SK-N-SH (cell line): ENCODE measurements at regions not wholly inside any gene's neighbourhood (a gene's known extent, or its start where the extent isn't known, plus 50 kb on each side); places are given as distances from the start of the nearest gene placed in this dataset.

Source experiments
- CTCF ChIA-PET: fragments of 300-600, 350-600 bp; formaldehyde crosslinking; extraction: SDS; loops from one replicate; lab custom pipeline; 2021; lab: Yijun Ruan, JAX
- POLR2A ChIA-PET: fragments of 350-600 bp; sonication (Branson Sonifier 250); formaldehyde crosslinking; extraction: SDS; loops from one replicate; lab custom pipeline; 2020; ENCODE audit warnings: antibody characterized with exemption, inconsistent platforms; lab: Yijun Ruan, JAX
- DNase-seq: peaks from one replicate; pipeline ENCODE4 v3.0.0; 2012
- H2AFZ ChIP-seq: fragments of 200-600 bp; sonication (generic); 2 replicates; pipeline ENCODE4 v1.8.1; 2016; ENCODE audit warnings: antibody characterized with exemption, mild to moderate bottlenecking, low read depth
- H3F3A ChIP-seq: fragments of 200-600 bp; sonication (generic); replicated peaks from 2 replicates; pipeline ENCODE3; 2016; ENCODE audit warnings: antibody characterized with exemption, mild to moderate bottlenecking; ENCODE audit not compliant: insufficient read depth
- H3K27ac ChIP-seq, 2 experiments: fragments of 200-500 bp in 1 of 2; fragments of 200-600 bp in 1 of 2; sonication (Bioruptor generic) in 1 of 2; sonication (generic), shearing (Covaris generic) in 1 of 2; 2 replicates each; pipeline versions ENCODE4 v1.5.1 to v1.6.1; 2014 to 2016; ENCODE audit warnings: low read depth in 2 of 2, inconsistent platforms in 1 of 2, low read length in 1 of 2, mild to moderate bottlenecking in 1 of 2, mixed read lengths in 1 of 2
- H3K27me3 ChIP-seq: fragments of 200-600 bp; sonication (generic), shearing (Covaris generic); 2 replicates; pipeline ENCODE4 v1.6.1; 2016; ENCODE audit warnings: mixed run types; ENCODE audit not compliant: insufficient read depth
- H3K36me3 ChIP-seq, 2 experiments: fragments of 200-500 bp in 1 of 2; fragments of 200-600 bp in 1 of 2; sonication (Bioruptor generic) in 1 of 2; sonication (generic) in 1 of 2; replicated peaks in 1 of 2; 2 replicates each; pipeline versions ENCODE3 to v1.5.1; 2014 to 2016; ENCODE audit warnings: low read length in 1 of 2, mild to moderate bottlenecking in 1 of 2; ENCODE audit not compliant: insufficient read depth in 2 of 2, control insufficient read depth in 1 of 2
- H3K4me1 ChIP-seq, 2 experiments: fragments of 200-500 bp in 1 of 2; fragments of 200-600 bp in 1 of 2; sonication (Bioruptor generic) in 1 of 2; sonication (generic), shearing (Covaris generic) in 1 of 2; 2 replicates each; pipeline versions ENCODE4 v1.5.1 to v1.6.1; 2014 to 2016; ENCODE audit warnings: low read depth in 1 of 2, low read length in 1 of 2, mixed run types in 1 of 2; ENCODE audit not compliant: insufficient read depth in 2 of 2, control insufficient read depth in 1 of 2
- H3K4me2 ChIP-seq: fragments of 200-600 bp; sonication (generic), shearing (Covaris generic); 2 replicates; pipeline ENCODE4 v1.6.1; 2017; ENCODE audit warnings: mixed run types
- H3K4me3 ChIP-seq, 2 experiments: fragments of 200-500 bp in 1 of 2; fragments of 200-600 bp in 1 of 2; sonication (Bioruptor generic) in 1 of 2; sonication (generic), shearing (Covaris generic) in 1 of 2; 2 replicates each; pipeline versions ENCODE4 v1.5.1 to v1.8.1; 2014 to 2016; ENCODE audit warnings: low read depth in 2 of 2, inconsistent platforms in 1 of 2, low read length in 1 of 2, mild to moderate bottlenecking in 1 of 2, mixed read lengths in 1 of 2, moderate library complexity in 1 of 2
- H3K79me2 ChIP-seq: fragments of 200-600 bp; sonication (generic); 2 replicates; pipeline ENCODE4 v1.8.1; 2017; ENCODE audit warnings: mild to moderate bottlenecking; ENCODE audit not compliant: insufficient read depth
- H3K9ac ChIP-seq: fragments of 200-600 bp; sonication (generic); 2 replicates; pipeline ENCODE4 v1.6.1; 2017; ENCODE audit warnings: mixed run types
- H3K9me2 ChIP-seq: fragments of 200-600 bp; sonication (generic); 2 replicates; pipeline ENCODE4 v1.6.1; 2017; ENCODE audit warnings: mixed run types
- H3K9me3 ChIP-seq: fragments of 200-600 bp; sonication (generic); 2 replicates; pipeline ENCODE4 v1.6.1; 2017; ENCODE audit warnings: mixed run types, mild to moderate bottlenecking, moderate library complexity
- H4K20me1 ChIP-seq: fragments of 200-600 bp; sonication (generic); 2 replicates; pipeline ENCODE4 v1.6.1; 2017; ENCODE audit warnings: mild to moderate bottlenecking, mixed run types; ENCODE audit not compliant: insufficient read depth
- ELF1 ChIP-seq: IDR thresholded peaks from 2 replicates; pipeline ENCODE4 v1.4.0; 2012
- FOSL2 ChIP-seq: IDR thresholded peaks from 2 replicates; pipeline ENCODE4 v1.4.0; 2012; ENCODE audit warnings: low read depth, mild to moderate bottlenecking, moderate library complexity, borderline replicate concordance
- FOXM1 ChIP-seq: IDR thresholded peaks from 2 replicates; pipeline ENCODE4 v1.4.0; 2012; ENCODE audit warnings: low read depth, mild to moderate bottlenecking
- GABPA ChIP-seq: IDR thresholded peaks from 2 replicates; pipeline ENCODE4 v1.4.0; 2012; ENCODE audit warnings: low read depth, mild to moderate bottlenecking
- IRF3 ChIP-seq: fragments of 150-350 bp; IDR thresholded peaks from 2 replicates; pipeline ENCODE4 v1.6.1; 2016; ENCODE audit warnings: mild to moderate bottlenecking, low read depth, low read length
- MAX ChIP-seq: IDR thresholded peaks from 2 replicates; pipeline ENCODE4 v1.4.0; 2012; ENCODE audit warnings: low read depth
- MEF2A ChIP-seq: IDR thresholded peaks from 2 replicates; pipeline ENCODE4 v1.4.0; 2012; ENCODE audit warnings: low read depth, borderline replicate concordance
- PBX3 ChIP-seq: IDR thresholded peaks from 2 replicates; pipeline ENCODE4; 2012
- RCOR1 ChIP-seq: fragments of 150-350 bp; IDR thresholded peaks from 2 replicates; pipeline ENCODE4 v1.6.1; 2017; ENCODE audit warnings: antibody characterized with exemption, low read length
- RFX5 ChIP-seq: IDR thresholded peaks from 2 replicates; pipeline ENCODE4 v1.6.1; 2012; ENCODE audit warnings: mild to moderate bottlenecking, improper control_type of control experiment, low read length
- RXRA ChIP-seq: IDR thresholded peaks from 2 replicates; pipeline ENCODE4 v1.4.0; 2012; ENCODE audit warnings: low read depth, mild to moderate bottlenecking, borderline replicate concordance
- SMC3 ChIP-seq: IDR thresholded peaks from 2 replicates; pipeline ENCODE4 v1.6.1; 2012; ENCODE audit warnings: low read depth, low read length, improper control_type of control experiment
- TAF1 ChIP-seq: IDR thresholded peaks from 2 replicates; pipeline ENCODE4 v1.6.1; 2012; ENCODE audit warnings: low read depth, mild to moderate bottlenecking, low read length, moderate library complexity, borderline replicate concordance
- TEAD4 ChIP-seq: IDR thresholded peaks from 2 replicates; pipeline ENCODE4 v1.4.0; 2012; ENCODE audit warnings: mild to moderate bottlenecking, borderline replicate concordance; ENCODE audit not compliant: insufficient read depth
- ZBTB33 ChIP-seq: IDR thresholded peaks from 2 replicates; pipeline ENCODE4 v1.4.0; 2012; ENCODE audit warnings: low read depth, borderline replicate concordance
- WGBS: methylation state at CpG from one replicate; pipeline ENCODE4 v1.1.6; 2017; ENCODE audit warnings: low lambda C conversion rate; 5-methylcytosine and 5-hydroxymethylcytosine counted together
- TF ChIP-seq, protein P1 (sequence below): IDR thresholded peaks from 2 replicates; pipeline ENCODE4 v1.4.0; 2012; ENCODE audit warnings: low read depth, borderline replicate concordance
- TF ChIP-seq, protein P2 (sequence below): fragments of 150-350 bp; IDR thresholded peaks from 2 replicates; pipeline ENCODE4 v1.6.1; 2017; ENCODE audit warnings: antibody characterized with exemption, low read length, low read depth, borderline replicate concordance

DNA sequence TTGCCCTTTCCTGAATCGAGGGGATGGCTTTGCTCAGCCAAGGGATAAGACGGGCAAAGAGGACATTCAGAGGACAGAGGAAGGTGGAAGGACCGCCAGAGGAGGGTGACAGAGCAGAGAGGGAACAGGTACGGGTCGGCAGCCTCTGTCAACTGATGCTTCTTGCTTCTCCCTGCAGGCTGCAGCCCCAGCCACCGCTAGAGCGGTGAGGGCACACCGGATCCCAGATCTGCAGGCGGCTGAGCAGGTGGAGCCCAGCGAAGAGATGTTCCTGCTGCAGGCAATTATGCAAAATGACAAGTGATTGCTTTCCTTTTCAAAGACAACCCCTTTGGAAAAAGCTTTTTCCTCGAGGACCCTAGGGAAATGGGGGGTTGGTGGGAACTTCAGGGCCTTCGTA is 181.9 kb upstream of the ANKRD30A start:
- H3K9me2 ChIP-seq = no peaks in the 10 kb centered on the region
- H3K4me3 ChIP-seq = no peak overlapping the region
- no peak for DNase-seq
- H2AFZ ChIP-seq = no peak overlapping the region
- WGBS = 40% methylated on average over 12 of the region's 12 CpGs
- H3K36me3 ChIP-seq = no peaks in the 10 kb centered on the region
- no peaks in the 10 kb centered on the region for H3K79me2 ChIP-seq
- H3K9ac ChIP-seq = no peak overlapping the region
- ChIA-PET CTCF (no interaction called here), POLR2A (no interaction called here)
- no peaks in the 10 kb centered on the region for H3K27me3 ChIP-seq
- no peak overlapping the region for H3K4me2 ChIP-seq
- H3F3A ChIP-seq = no peaks in the 10 kb centered on the region
- no peak for TF ChIP-seq MEF2A
- TF ChIP-seq, protein P1, sequence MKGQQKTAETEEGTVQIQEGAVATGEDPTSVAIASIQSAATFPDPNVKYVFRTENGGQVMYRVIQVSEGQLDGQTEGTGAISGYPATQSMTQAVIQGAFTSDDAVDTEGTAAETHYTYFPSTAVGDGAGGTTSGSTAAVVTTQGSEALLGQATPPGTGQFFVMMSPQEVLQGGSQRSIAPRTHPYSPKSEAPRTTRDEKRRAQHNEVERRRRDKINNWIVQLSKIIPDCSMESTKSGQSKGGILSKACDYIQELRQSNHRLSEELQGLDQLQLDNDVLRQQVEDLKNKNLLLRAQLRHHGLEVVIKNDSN = no peak
- no peak for TF ChIP-seq RCOR1
- TF ChIP-seq, protein P2, sequence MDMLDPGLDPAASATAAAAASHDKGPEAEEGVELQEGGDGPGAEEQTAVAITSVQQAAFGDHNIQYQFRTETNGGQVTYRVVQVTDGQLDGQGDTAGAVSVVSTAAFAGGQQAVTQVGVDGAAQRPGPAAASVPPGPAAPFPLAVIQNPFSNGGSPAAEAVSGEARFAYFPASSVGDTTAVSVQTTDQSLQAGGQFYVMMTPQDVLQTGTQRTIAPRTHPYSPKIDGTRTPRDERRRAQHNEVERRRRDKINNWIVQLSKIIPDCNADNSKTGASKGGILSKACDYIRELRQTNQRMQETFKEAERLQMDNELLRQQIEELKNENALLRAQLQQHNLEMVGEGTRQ = no peak
- no peak for TF ChIP-seq RFX5
- no peak for TF ChIP-seq SMC3
- TF ChIP-seq ZBTB33 = no peak
- no peak for TF ChIP-seq IRF3
- no peak for TF ChIP-seq TEAD4
- no peak for TF ChIP-seq GABPA
- no peak for TF ChIP-seq FOXM1
- no peak for TF ChIP-seq MAX
- TF ChIP-seq PBX3 = no peak
- no peak for TF ChIP-seq ELF1
- no peak for TF ChIP-seq TAF1
- TF ChIP-seq RXRA = no peak
- TF ChIP-seq FOSL2 = no peak
- H3K4me1 ChIP-seq = no peaks in the 10 kb centered on the region
- H4K20me1 ChIP-seq = no peaks in the 10 kb centered on the region
- no peak overlapping the region for H3K27ac ChIP-seq
- no peaks in the 10 kb centered on the region for H3K9me3 ChIP-seq
